K562 (cell line): ENCODE measurements at regions not wholly inside any gene's neighbourhood (a gene's known extent, or its start where the extent isn't known, plus 50 kb on each side); places are given as distances from the start of the nearest gene placed in this dataset.

Source experiments
- CBX2 ChIP-seq: fragments of 200-600 bp; sonication (generic); IDR thresholded peaks from one replicate; pipeline ENCODE4 v1.6.1; 2012; ENCODE audit warnings: mild to moderate bottlenecking, low read length, inconsistent platforms; ENCODE audit not compliant: insufficient read depth, poor library complexity, severe bottlenecking
- CTCF ChIP-seq, 3 experiments: IDR thresholded peaks in 2 of 3; conservative IDR thresholded peaks in 1 of 3; 2 replicates each; pipeline ENCODE4 v1.5.1; 2011 to 2012; ENCODE audit warnings: low read length in 3 of 3, mild to moderate bottlenecking in 3 of 3, control low read depth in 2 of 3, improper control_type of control experiment in 1 of 3, inconsistent platforms in 1 of 3, low read depth in 1 of 3, mixed read lengths in 1 of 3, moderate library complexity in 1 of 3; ENCODE audit not compliant: insufficient read depth in 2 of 3

- TF ChIP-seq CTCF (IDR thresholded peaks at IDR 0.05 in 2 of 3, conservative IDR thresholded peaks at IDR 0.05 in 1 of 3; ENCODE audit: insufficient read depth in 2 of 3, low read depth in 1 of 3, low read length in 3 of 3) (no peak), CBX2 (no peak)
Observed at GRCh38 chr10:90350122-90350521, 507.7 kb downstream of the HTR7 start.
